ENCODE measurements at regions not wholly inside any gene's neighbourhood (a gene's known extent, or its start where the extent isn't known, plus 50 kb on each side); places are given as distances from the start of the nearest gene placed in this dataset.

- H3K4me3 ChIP-seq (ENCODE audit: low read depth, low read length): no peak overlapping the region
- DNase-seq (ENCODE audit: low read depth): no peak
- no peak for TF ChIP-seq CTCF (conservative IDR thresholded peaks at IDR 0.05; ENCODE audit: low read depth, low read length)
Observed at GRCh38 chr2:138137949-138138348, 173.7 kb downstream of the HNMT start.

GRCh38 chr2:138147796-138148195 lies 183.5 kb downstream of the HNMT start:
- no peak for DNase-seq (ENCODE audit: low read depth)
- TF ChIP-seq CTCF (conservative IDR thresholded peaks at IDR 0.05; ENCODE audit: low read depth, low read length): no peak
- H3K4me3 ChIP-seq (ENCODE audit: low read depth, low read length): no peak overlapping the region

- no peak for TF ChIP-seq CTCF (conservative IDR thresholded peaks at IDR 0.05; ENCODE audit: low read depth, low read length)
- no peak for DNase-seq (ENCODE audit: low read depth)
- no peak overlapping the region for H3K4me3 ChIP-seq (ENCODE audit: low read depth, low read length)
Observed at GRCh38 chr2:138155304-138155703, 191.0 kb downstream of the HNMT start.

- no peak for TF ChIP-seq CTCF (conservative IDR thresholded peaks at IDR 0.05; ENCODE audit: low read depth, low read length)
- DNase-seq (ENCODE audit: low read depth): no peak
- no peak overlapping the region for H3K4me3 ChIP-seq (ENCODE audit: low read depth, low read length)
Observed at GRCh38 chr2:138157372-138157771, 193.1 kb downstream of the HNMT start.

GRCh38 chr2:138170485-138170884 lies 206.2 kb downstream of the HNMT start:
- no peak for TF ChIP-seq CTCF (conservative IDR thresholded peaks at IDR 0.05; ENCODE audit: low read depth, low read length)
- H3K4me3 ChIP-seq (ENCODE audit: low read depth, low read length): no peak overlapping the region
- no peak for DNase-seq (ENCODE audit: low read depth)

GRCh38 chr2:138171244-138171643 lies 207.0 kb downstream of the HNMT start:
- no peak for DNase-seq (ENCODE audit: low read depth)
- H3K4me3 ChIP-seq (ENCODE audit: low read depth, low read length): no peak overlapping the region
- TF ChIP-seq CTCF (conservative IDR thresholded peaks at IDR 0.05; ENCODE audit: low read depth, low read length): no peak

- DNase-seq (ENCODE audit: low read depth): no peak
- TF ChIP-seq CTCF (conservative IDR thresholded peaks at IDR 0.05; ENCODE audit: low read depth, low read length): no peak
- no peak overlapping the region for H3K4me3 ChIP-seq (ENCODE audit: low read depth, low read length)
Observed at GRCh38 chr2:138175066-138175465, 210.8 kb downstream of the HNMT start.
